ENCODE measurements at regions not wholly inside any gene's neighbourhood (a gene's known extent, or its start where the extent isn't known, plus 50 kb on each side); places are given as distances from the start of the nearest gene placed in this dataset.
"Not testable (repeated sequence)": the region's sequence is repeated elsewhere in the genome, so short reads cannot be mapped to it uniquely, and the experiment has no call there.

- not testable (repeated sequence) for DNase-seq (ENCODE audit: low spot score)
Measured at GRCh38 chr6:71007298-71007697, 50.4 kb upstream of the B3GAT2 start.

- no peak for DNase-seq (ENCODE audit: low spot score)
Measured at GRCh38 chr6:71011871-71012371, 55.1 kb upstream of the B3GAT2 start.

DNA sequence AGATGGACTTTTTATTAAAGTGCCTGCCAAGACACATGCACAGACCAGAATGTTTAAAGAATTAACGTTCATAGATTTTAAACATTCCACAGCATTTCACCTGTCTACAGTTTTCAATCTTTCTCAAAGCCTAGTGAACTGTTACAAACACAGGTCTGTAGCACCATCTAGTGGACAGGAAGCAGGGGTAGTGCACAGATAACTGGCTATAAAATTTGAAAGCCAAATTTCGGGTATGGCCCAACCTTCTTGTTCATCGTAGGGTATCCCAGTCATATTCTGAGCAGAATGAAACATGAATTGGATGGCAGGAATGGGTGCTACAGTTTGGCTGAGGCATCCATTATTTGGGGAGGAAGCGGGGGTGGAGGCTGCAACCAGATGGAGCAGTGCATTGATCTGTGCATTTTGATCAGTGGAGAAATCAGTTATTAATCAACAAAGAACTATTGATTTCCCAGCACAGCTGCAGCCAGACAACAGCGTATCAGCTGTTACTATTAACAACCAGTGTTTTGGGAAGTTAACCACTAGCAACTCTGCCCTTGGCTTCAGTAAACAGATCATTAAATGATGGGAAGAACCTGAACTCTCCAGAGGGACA is 56.1 kb upstream of the B3GAT2 start:
- peak; percentile 26 for DNase-seq (ENCODE audit: low spot score)

- DNase-seq (ENCODE audit: low spot score), result no peak
Measured at GRCh38 chr6:71015392-71015791, 58.5 kb upstream of the B3GAT2 start.

GRCh38 chr6:71028236-71028876 is 71.5 kb upstream of the B3GAT2 start:
- no peak for DNase-seq (ENCODE audit: low spot score)

DNA sequence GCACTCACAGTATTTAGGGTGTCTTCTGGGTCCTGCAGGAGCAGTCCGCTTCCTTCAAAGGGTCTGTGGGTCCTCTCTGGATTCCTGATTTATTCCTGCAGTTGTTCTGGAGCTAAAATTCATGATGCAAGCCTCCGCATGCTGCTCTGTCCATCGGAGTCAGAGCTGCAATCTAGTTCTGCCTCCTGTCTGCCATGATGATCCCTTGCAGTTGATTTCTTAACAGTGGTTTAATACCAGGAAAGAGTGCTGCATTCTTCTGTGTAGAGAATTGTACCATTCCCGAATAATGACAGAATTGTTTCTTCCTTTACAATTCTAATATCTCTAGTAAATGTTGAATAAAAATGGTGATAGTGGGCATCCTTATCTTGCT is 72.0 kb upstream of the B3GAT2 start:
- no peak for DNase-seq (ENCODE audit: low spot score)

GRCh38 chr6:71029555-71029954 is 72.7 kb upstream of the B3GAT2 start:
- no peak for DNase-seq (ENCODE audit: low spot score)

- no peak for DNase-seq (ENCODE audit: low spot score)
Measured at GRCh38 chr6:71031912-71032311, 75.1 kb upstream of the B3GAT2 start.

DNA sequence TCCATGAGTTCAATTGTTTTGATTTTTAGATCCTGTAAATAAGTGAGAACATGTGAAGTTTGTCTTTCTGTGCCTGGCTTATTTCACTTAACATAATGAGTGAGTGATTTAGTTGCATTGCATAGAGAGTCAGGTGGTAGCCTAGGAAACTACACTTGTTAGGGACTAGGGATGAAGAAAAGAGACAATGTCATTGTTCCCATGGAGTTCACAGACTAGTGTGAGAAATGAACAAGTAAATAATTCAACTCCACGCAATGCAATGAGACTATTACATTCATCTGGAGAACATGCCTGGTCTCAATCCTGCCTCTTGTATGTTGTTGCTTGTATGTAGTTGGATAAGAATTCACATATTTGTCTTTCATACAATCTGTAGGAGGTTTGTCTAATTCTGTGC is 76.3 kb upstream of the B3GAT2 start:
- no peak for DNase-seq (ENCODE audit: low spot score)

- no peak for DNase-seq (ENCODE audit: low spot score)
Measured at GRCh38 chr6:71033890-71034289, 77.0 kb upstream of the B3GAT2 start.

DNA sequence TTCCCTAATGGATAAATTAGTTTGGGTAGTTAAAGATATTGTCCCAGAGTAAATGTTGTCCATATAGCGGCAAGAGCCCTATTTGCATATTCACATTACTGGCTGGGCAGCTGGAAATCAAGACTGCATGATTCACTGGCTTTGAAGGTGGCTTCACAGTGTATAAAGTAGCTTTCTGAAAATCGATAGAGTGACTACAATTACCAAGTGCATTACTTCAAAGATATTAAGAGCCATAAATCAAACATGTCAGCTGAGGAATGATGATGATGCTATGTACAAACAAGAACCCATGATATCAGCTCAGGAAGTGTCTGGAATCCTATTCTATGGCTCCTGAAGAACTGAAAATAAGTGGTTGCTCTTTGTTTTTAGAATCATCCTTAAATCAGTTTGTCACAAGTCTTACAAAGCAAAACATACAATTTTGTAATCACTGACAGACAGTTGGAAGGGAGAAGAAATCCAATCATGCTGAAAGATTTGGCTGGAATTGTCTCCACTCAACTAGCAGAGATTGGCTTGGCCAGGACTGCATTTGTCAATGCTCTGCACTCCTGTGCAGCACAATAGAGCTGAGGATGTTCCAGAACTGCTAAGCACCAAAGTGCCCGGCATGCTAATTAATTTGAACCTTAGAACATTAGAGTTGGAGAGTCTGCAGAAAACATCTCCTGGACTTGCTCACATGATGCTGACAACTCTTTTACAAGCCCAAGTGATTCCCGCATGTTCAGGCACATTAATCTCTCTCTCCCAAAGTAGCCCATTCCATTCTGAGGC is 77.9 kb upstream of the B3GAT2 start:
- no peak for DNase-seq (ENCODE audit: low spot score)

DNA sequence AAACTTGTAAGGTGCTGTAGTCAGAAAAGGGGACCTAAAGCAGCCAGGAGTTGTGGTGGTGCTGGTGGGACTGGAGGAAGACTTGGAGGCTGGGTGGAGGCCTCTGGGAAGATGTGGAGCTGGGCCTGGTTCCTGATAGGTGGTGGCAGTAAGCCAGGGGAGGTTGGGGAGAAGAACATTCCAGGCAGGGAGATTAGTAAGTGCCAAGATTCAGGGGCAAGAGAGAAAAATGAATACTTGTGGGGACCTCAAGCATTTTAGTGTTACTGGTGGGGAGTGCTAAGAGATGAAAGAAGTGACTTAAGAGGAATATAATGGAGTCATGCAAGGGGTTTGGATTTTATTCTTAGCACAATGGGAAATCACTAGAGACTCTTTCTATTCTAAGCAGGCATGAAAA is 79.0 kb upstream of the B3GAT2 start:
- DNase-seq (ENCODE audit: low spot score), result no peak

DNA sequence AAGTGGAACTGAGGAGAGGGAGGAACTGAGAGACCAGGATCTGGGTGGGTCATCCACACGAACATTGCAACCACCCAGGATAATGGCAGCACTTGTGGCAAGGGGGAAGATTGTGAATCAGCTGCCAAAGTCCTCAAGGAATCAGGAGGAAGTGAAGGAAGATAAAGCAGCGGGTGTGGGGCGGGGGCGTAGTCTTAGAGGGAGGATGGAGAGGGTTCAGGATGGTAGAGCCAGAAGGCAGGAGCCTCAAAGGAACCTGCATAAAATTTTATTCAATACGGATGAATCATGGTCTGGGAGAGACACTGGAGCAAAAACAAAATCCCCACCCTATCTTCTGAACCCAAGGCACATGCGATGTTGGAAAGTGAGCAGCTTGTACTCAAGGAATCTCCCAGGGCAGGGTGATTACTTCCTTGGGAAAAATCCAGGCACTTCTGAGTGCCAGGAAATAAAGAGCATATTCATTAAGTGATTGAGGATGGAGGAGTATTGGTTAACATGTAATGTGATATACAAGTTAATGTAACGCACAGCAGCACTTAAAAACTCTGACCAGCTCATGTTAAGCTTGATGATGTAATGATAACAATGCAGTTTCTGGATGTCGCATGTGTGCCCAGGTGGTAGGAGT is 82.0 kb upstream of the B3GAT2 start:
- no peak for DNase-seq (ENCODE audit: low spot score)

DNA sequence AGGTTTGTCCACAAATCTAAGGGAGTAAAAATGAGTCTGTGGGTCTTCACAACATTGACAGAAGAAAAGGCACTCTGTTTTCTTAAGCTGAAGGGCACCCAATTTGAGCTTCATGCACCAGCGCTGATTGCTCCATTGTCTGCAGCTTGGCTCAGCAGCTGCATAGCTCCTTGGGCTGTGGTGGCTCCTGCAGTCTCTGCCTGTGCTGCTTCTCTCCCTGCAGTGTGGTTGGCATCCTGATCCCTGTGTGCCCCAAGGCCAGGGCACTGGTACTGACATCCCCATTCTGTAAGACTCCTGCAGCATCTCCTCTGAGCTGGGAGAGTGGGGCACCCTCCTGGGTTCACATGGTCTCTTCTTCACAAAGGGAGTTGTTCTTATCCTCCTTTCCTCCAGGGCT is 83.2 kb upstream of the B3GAT2 start:
- no peak for DNase-seq (ENCODE audit: low spot score)

GRCh38 chr6:71040841-71041240 is 84.0 kb upstream of the B3GAT2 start:
- DNase-seq (ENCODE audit: low spot score), result no peak

GRCh38 chr6:71043902-71044301 is 87.0 kb upstream of the B3GAT2 start:
- no peak for DNase-seq (ENCODE audit: low spot score)

GRCh38 chr6:71044753-71045152 is 87.9 kb upstream of the B3GAT2 start:
- no peak for DNase-seq (ENCODE audit: low spot score)

- DNase-seq (ENCODE audit: low spot score), result no peak
Measured at GRCh38 chr6:71045296-71045695, 88.4 kb upstream of the B3GAT2 start.

DNA sequence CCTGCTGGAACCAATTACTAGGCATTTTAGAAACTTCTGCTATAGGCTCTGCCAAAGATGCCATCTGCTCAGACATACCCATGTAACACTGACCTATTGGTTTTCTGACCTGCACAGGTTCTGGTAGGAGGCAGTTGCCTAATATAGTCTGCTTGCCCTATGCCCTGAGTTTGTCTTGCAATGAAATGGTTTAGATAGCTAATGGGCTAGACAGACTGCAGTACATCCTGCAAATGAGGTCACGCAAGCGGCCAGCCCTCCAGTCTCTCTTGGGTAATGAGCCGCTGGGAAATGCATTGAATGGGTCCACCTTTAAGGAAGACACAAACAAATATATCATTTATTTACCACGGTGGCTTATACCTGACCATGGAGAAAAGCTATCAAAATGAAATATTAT is 90.6 kb upstream of the B3GAT2 start:
- DNase-seq (ENCODE audit: low spot score), result no peak

- no peak for DNase-seq (ENCODE audit: low spot score)
Measured at GRCh38 chr6:71048320-71049164, 91.7 kb upstream of the B3GAT2 start.

DNA sequence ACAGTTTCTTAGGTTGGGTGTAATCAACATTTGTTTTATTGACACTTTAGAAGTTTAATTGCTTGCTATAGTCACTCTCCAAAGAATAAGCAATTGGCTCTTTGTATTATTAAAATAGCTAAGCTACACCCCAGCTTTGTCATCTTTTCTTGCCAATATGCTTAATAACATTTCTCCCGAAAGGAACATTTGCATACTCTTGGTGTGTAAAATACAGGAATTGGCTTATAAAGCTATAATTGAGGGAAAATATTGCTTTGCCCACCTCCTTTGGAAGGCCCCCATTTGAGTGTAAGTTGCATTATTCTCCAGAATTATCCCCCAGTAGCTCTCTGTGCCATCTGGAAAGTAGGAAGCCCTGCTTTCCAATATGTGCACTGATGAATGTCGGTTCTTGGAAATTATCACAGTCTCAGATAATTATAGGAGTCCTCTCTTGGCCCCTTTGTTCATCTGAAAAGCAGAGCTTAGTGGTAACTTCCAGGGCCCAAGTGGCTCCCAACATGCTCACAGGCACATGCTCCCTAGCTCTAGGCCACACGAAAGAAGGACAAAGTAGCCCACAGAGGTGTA is 92.4 kb upstream of the B3GAT2 start:
- no peak for DNase-seq (ENCODE audit: low spot score)

DNA sequence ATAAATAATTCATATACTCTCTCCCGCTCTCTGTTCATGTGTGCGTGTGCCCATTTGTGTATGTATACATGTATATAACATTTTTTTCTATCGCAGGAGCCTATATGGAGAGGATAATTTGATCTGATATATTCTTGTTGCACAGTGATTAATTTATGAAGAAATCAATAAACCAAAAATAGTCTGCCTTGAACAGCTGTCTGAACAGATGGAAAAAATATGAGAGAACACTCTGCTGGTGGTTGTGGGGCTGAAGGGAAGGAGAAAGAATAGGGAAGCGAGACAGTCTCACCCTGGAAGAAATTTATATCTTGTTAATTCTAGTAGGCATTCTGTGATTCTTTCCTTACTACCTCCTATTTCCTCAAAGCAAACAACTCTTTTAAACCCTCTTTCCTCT is 96.6 kb upstream of the B3GAT2 start:
- no peak for DNase-seq (ENCODE audit: low spot score)
